ENCODE measurements at regions not wholly inside any gene's neighbourhood (a gene's known extent, or its start where the extent isn't known, plus 50 kb on each side); places are given as distances from the start of the nearest gene placed in this dataset.

DNA sequence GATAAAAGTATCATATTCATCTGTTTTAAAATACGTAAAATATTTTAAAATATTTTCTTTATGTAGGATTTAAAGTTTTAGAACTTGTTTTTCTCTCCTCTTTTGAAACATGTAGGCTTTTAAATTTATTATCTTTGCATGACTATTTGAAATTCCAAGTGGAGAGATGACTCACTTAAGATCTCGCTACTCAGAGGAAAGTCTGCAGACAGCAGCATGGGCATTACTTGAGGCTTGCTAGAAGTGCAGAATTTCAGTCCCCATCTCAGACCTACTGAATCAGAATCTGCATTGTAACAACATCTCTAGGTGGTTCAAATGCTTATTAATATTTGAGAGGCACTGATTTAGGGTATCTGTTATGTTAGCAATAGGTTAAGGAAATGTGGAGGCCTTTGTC, 225.7 kb upstream of the ARX start:
- intact Hi-C loops (cut with DNase I) = no loop called here
- Histone ChIP-seq H3K27ac (no peak overlapping the region), H3K27me3 (no peaks in the 10 kb centered on the region), H3K9me3 (no peaks in the 10 kb centered on the region), H3K4me3 (no peak overlapping the region), H3K4me1 (no peaks in the 10 kb centered on the region), H3K36me3 (no peaks in the 10 kb centered on the region)
- no peak for TF ChIP-seq POLR2A (IDR thresholded peaks at IDR 0.05)
- TF ChIP-seq, protein P1, sequence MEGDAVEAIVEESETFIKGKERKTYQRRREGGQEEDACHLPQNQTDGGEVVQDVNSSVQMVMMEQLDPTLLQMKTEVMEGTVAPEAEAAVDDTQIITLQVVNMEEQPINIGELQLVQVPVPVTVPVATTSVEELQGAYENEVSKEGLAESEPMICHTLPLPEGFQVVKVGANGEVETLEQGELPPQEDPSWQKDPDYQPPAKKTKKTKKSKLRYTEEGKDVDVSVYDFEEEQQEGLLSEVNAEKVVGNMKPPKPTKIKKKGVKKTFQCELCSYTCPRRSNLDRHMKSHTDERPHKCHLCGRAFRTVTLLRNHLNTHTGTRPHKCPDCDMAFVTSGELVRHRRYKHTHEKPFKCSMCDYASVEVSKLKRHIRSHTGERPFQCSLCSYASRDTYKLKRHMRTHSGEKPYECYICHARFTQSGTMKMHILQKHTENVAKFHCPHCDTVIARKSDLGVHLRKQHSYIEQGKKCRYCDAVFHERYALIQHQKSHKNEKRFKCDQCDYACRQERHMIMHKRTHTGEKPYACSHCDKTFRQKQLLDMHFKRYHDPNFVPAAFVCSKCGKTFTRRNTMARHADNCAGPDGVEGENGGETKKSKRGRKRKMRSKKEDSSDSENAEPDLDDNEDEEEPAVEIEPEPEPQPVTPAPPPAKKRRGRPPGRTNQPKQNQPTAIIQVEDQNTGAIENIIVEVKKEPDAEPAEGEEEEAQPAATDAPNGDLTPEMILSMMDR (IDR thresholded peaks at IDR 0.05) = no peak
- DNase-seq = no peak
- 52 to 62% methylated on average over 2 of the region's 2 CpGs for WGBS, 2 donors

DNA sequence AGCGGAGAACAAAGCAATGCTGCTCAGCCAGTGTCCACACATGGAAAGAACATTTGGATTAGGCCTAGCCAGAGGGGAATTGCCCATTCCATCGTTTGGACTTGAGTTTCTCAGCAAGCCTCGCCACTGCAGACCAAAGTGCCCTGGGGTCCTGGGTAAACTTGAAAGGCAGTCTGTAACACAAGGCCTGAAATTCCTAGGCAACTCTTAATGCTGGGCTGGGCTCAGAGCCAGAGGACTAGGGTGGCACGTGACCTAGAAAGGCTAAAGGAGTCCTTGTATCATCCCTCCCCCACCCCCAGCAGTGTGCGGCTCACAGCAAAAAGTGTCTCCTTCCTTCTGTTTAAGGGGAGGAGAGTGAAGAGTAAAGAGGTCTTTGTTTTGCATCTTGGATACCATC, 210.4 kb upstream of the ARX start:
- no peaks in the 10 kb centered on the region for H3K27me3 ChIP-seq
- TF ChIP-seq, protein P1 (IDR thresholded peaks at IDR 0.05) = no peak
- no peak for TF ChIP-seq POLR2A (IDR thresholded peaks at IDR 0.05)
- intact Hi-C loops (cut with DNase I) = no loop called here
- no peak overlapping the region for H3K4me3 ChIP-seq
- 50% methylated on average over 3 of the region's 5 CpGs; no CpG with 5 or more reads in 1 of the 2 donors for WGBS, 2 donors
- no peak for DNase-seq
- H3K36me3 ChIP-seq = no peaks in the 10 kb centered on the region
- H3K27ac ChIP-seq = no peak overlapping the region
- H3K9me3 ChIP-seq = no peaks in the 10 kb centered on the region
- H3K4me1 ChIP-seq = no peaks in the 10 kb centered on the region

DNA sequence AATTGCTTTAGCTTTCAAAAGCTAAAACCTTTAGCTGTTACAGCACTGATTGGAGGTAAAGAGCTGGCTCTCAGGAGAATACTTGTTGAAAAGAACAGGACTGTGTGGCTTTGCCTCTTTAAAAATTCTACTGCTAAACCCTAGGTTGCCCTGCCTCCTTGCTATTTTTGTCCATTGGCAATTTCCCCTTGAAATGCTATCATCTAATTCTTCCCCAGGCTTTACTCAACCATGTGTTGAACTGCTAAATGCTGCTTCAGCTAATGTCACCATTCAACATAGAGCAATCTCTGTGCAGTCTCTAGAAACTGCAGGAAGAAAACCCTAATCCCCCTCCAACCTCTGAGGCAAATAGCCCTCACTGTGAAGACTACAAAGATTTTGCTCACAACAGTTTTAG, 203.7 kb upstream of the ARX start:
- H3K27me3 ChIP-seq = no peaks in the 10 kb centered on the region
- H3K4me3 ChIP-seq = no peak overlapping the region
- TF ChIP-seq, protein P1 (IDR thresholded peaks at IDR 0.05) = no peak
- TF ChIP-seq POLR2A (IDR thresholded peaks at IDR 0.05) = no peak

DNA sequence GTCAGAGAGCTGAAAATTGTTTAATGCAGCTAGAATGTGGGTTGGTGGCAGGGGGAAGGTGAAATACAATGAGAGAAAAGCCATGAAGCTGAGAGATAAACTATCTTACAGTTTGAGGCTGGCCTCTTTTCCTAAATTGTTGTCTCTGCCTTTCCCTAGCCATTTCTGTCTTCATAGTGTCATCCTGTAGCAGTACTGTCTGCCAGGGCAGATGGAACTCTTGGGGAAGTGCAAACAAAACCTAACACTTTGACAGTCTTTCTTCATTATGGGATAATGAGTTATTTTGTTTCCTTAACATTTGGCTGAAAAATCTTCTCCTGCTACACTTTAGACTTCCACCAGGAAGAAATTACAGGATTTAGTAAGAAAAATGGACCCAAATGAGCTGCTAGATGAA, 197.8 kb upstream of the ARX start:
- intact Hi-C loops (cut with DNase I) = no loop called here
- no peak for DNase-seq

More for the DNA sequence above, 203.7 kb upstream of the ARX start:
- Histone ChIP-seq H3K9me3 (no peaks in the 10 kb centered on the region), H3K36me3 (no peaks in the 10 kb centered on the region), H3K27ac (no peak overlapping the region), H3K4me1 (no peaks in the 10 kb centered on the region)
- intact Hi-C loops (cut with DNase I) = no loop called here
- no peak for DNase-seq

DNA sequence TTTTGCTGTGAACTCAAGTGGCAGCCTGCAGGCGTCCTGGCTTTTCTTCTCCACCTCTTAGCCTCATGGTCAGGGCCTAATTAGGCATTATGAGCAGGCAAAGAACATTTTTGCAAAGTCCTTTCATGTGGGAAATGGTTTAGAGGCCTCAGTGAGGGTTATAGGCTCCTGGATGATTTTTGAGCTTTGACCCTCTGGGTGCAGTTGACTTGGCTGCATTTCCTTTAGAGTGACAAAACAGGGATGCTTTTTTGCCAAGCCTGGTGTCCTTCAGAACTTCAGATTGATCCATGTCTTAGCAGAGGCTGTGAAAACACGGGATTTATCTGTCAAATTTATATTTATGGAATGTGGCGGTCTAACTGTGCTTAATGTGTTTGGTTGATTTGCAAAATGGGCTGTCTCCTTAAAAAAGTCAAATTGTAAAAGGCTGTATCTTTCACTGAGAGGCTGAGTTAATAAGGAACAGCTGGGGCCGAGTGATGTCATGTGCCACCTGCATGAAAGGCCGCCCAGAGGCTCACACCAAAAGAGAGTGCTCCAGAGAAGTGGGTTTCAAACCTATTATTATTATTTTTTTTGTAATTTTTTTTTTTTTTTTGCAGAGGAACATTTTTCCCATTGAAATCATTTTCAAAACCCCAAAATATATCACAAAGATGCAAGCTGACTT, 192.2 kb upstream of the ARX start:
- WGBS, 2 donors = 47 to 49% methylated on average over 4 to 5 of the region's 5 CpGs
- DNase-seq = no peak
- no peaks in the 10 kb centered on the region for H3K27me3 ChIP-seq
- intact Hi-C loops (cut with DNase I) = no loop called here
- H3K9me3 ChIP-seq = no peaks in the 10 kb centered on the region
- no peaks in the 10 kb centered on the region for H3K4me1 ChIP-seq
- H3K4me3 ChIP-seq = no peak overlapping the region
- no peak overlapping the region for H3K27ac ChIP-seq
- no peaks in the 10 kb centered on the region for H3K36me3 ChIP-seq
- TF ChIP-seq, protein P1 (IDR thresholded peaks at IDR 0.05) = no peak
- TF ChIP-seq POLR2A (IDR thresholded peaks at IDR 0.05) = no peak

More for the DNA sequence above, 197.8 kb upstream of the ARX start:
- Histone ChIP-seq H3K27me3 (no peaks in the 10 kb centered on the region), H3K27ac (no peak overlapping the region), H3K4me1 (no peaks in the 10 kb centered on the region), H3K9me3 (no peaks in the 10 kb centered on the region), H3K4me3 (no peak overlapping the region), H3K36me3 (no peaks in the 10 kb centered on the region)
- TF ChIP-seq, protein P1 (IDR thresholded peaks at IDR 0.05) = no peak
- TF ChIP-seq POLR2A (IDR thresholded peaks at IDR 0.05) = no peak
